ENCODE measurements at regions not wholly inside any gene's neighbourhood (a gene's known extent, or its start where the extent isn't known, plus 50 kb on each side); places are given as distances from the start of the nearest gene placed in this dataset.

DNA sequence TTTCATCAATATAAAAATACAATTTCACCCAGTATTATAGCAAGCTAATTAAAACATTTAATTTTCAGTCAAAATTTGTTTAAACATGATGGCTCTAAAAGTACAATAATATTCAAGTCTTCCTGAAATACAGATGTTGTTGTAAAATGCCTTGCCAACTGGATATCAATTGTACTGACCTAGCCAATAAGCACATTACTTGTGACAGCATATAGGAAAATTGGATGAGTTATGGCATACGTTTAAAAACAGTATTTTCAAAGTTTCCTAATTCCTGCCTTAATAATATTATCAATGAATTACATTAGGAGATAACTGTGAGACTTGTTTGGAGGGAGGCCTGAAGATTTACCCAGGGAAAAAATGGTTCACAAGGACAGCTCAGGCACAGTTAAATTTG is 336.9 kb upstream of the CDH20 start (continued):
- no peak for TF ChIP-seq EGR1 (IDR thresholded peaks at IDR 0.05; ENCODE audit: borderline replicate concordance, low read depth, low read length)
- no peak for TF ChIP-seq CBX8 (IDR thresholded peaks at IDR 0.05; ENCODE audit: borderline replicate concordance, low read depth, low read length)
- TF ChIP-seq, protein P1, sequence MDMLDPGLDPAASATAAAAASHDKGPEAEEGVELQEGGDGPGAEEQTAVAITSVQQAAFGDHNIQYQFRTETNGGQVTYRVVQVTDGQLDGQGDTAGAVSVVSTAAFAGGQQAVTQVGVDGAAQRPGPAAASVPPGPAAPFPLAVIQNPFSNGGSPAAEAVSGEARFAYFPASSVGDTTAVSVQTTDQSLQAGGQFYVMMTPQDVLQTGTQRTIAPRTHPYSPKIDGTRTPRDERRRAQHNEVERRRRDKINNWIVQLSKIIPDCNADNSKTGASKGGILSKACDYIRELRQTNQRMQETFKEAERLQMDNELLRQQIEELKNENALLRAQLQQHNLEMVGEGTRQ (IDR thresholded peaks at IDR 0.05; ENCODE audit: low read length): no peak
- no peak for TF ChIP-seq CHD2 (IDR thresholded peaks at IDR 0.05; ENCODE audit: low read length)
- no peak for TF ChIP-seq YY1 (IDR thresholded peaks at IDR 0.05; ENCODE audit: low read depth, low read length)
- TF ChIP-seq EZH2 (IDR thresholded peaks at IDR 0.05; ENCODE audit: low read depth, low read length, severe bottlenecking): no peak
- no peak for TF ChIP-seq RAD21 (IDR thresholded peaks at IDR 0.05 in 1 of 2, conservative IDR thresholded peaks at IDR 0.05 in 1 of 2; ENCODE audit: low read depth in 2 of 2, low read length in 2 of 2)

Data from H1 (cell line).